ENCODE measurements at regions not wholly inside any gene's neighbourhood (a gene's known extent, or its start where the extent isn't known, plus 50 kb on each side); places are given as distances from the start of the nearest gene placed in this dataset.

DNA sequence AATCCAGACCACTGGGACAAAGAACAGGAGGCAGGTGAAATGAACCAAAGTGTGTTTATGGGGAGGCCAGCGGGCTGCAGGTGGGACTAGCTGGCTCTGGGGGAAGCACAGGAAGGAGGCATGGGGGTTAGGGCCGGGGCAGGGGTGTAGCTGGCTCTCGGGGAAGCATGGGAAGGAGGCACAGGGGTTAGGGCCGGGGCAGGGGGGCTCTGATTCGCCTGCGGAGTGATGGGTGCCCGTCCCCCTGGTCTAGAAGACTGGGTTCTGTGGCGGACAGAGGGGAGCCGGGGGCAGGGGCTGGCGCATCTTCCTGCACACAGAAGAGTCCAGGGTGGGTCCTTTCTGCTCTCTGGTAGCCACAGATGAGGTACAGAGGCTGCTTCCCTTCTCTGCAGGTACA, 310.3 kb downstream of the TMEM121 start:
- no TSS peak for BruUV-seq (replicated peaks)
- DNase-seq (ENCODE audit: low read depth, low spot score) (no peak), FAIRE-seq (no peak)
- intact Hi-C loops (cut with micrococcal nuclease), result no loop called here
- Histone ChIP-seq H3K79me2 (ENCODE audit: control insufficient read depth, insufficient read depth, low read length) (no peaks in the 10 kb centered on the region), H3K27me3 (ENCODE audit: control insufficient read depth in 2 of 2, insufficient read depth in 2 of 2, low read length in 2 of 2) (no peaks in the 10 kb centered on the region), H3K4me1 (ENCODE audit: control insufficient read depth, extremely low read depth, insufficient read depth, low read length) (no peaks in the 10 kb centered on the region), H3K4me3 (replicated peaks in 1 of 3; ENCODE audit: insufficient read depth in 1 of 3, low read depth in 1 of 3, low read length in 3 of 3) (no peak overlapping the region), H4K20me1 (replicated peaks; ENCODE audit: control insufficient read depth, extremely low read depth, insufficient read depth, low read length) (no peaks in the 10 kb centered on the region), H3K4me2 (ENCODE audit: insufficient read depth, low read length) (no peak overlapping the region), H3K36me3 (ENCODE audit: control insufficient read depth in 2 of 2, extremely low read depth in 1 of 2, insufficient read depth in 2 of 2, low read length in 2 of 2) (no peaks in the 10 kb centered on the region), H3K27ac (ENCODE audit: insufficient read depth, low read depth, low read length) (no peak overlapping the region), H3K9me1 (replicated peaks; ENCODE audit: control insufficient read depth, extremely low read depth, insufficient read depth, low read length) (no peaks in the 10 kb centered on the region), H3K9me3 (replicated peaks; ENCODE audit: control insufficient read depth, insufficient read depth, low read length) (peaks cover 9% of the 10 kb centered on the region), H2AFZ (ENCODE audit: low read depth, low read length) (no peak overlapping the region), H3K9ac (replicated peaks; ENCODE audit: extremely low read depth, insufficient read depth, low read length) (no peak overlapping the region)
- CTCF ChIA-PET, result no interaction called here
- POLR2A ChIA-PET, result no interaction called here
- TF ChIP-seq GATA2 (IDR thresholded peaks at IDR 0.05; ENCODE audit: insufficient read depth, insufficient read length, low read depth, low read length) (no peak), POLR2A (IDR thresholded peaks at IDR 0.05; ENCODE audit: low read depth, low read length) (no peak), MAX (IDR thresholded peaks at IDR 0.05; ENCODE audit: insufficient read depth, insufficient read length) (no peak), MYC (IDR thresholded peaks at IDR 0.05; ENCODE audit: low read depth, low read length) (no peak), EZH2 (IDR thresholded peaks at IDR 0.05; ENCODE audit: borderline replicate concordance, low read depth, low read length, severe bottlenecking) (no peak), JUN (IDR thresholded peaks at IDR 0.05; ENCODE audit: borderline replicate concordance, insufficient read depth, insufficient read length, low read depth) (no peak), FOS (IDR thresholded peaks at IDR 0.05; ENCODE audit: borderline replicate concordance, insufficient read depth, low read length) (no peak), POLR2AphosphoS5 (IDR thresholded peaks at IDR 0.05; ENCODE audit: insufficient read depth, low read depth, low read length) (no peak)
- TF ChIP-seq, protein P1, sequence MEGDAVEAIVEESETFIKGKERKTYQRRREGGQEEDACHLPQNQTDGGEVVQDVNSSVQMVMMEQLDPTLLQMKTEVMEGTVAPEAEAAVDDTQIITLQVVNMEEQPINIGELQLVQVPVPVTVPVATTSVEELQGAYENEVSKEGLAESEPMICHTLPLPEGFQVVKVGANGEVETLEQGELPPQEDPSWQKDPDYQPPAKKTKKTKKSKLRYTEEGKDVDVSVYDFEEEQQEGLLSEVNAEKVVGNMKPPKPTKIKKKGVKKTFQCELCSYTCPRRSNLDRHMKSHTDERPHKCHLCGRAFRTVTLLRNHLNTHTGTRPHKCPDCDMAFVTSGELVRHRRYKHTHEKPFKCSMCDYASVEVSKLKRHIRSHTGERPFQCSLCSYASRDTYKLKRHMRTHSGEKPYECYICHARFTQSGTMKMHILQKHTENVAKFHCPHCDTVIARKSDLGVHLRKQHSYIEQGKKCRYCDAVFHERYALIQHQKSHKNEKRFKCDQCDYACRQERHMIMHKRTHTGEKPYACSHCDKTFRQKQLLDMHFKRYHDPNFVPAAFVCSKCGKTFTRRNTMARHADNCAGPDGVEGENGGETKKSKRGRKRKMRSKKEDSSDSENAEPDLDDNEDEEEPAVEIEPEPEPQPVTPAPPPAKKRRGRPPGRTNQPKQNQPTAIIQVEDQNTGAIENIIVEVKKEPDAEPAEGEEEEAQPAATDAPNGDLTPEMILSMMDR (IDR thresholded peaks at IDR 0.05; ENCODE audit: extremely low read depth in 1 of 2, insufficient read depth in 1 of 2, low read depth in 1 of 2, low read length in 2 of 2), result no peak
- dilution Hi-C loops (cut with MboI; ENCODE audit: extremely low pct_ligation_motif_present, low sequenced_read_pairs), result no loop called here

Data from endothelial cell of umbilical vein (primary cell).